MCF 10A (cell line): ENCODE measurements at regions not wholly inside any gene's neighbourhood (a gene's known extent, or its start where the extent isn't known, plus 50 kb on each side); places are given as distances from the start of the nearest gene placed in this dataset.

Experiments
- BruUV-seq: library from RNA; stranded (reverse); fragments of 400-500 nt; replicated peaks from 2 replicates; lab custom pipeline; 2021; lab: Mats Ljungman, UMichigan
- CTCF ChIA-PET: fragments of 300-600 bp; sonication (Branson Sonifier 250); formaldehyde crosslinking; extraction: SDS; loops from one replicate; lab custom pipeline; 2021; ENCODE audit warnings: antibody characterized with exemption, inconsistent platforms; lab: Yijun Ruan, JAX
- POLR2A ChIA-PET: fragments of 300-600, 350-650 bp; sonication (Branson Sonifier 250); formaldehyde crosslinking; extraction: SDS; loops from one replicate; lab custom pipeline; 2020; ENCODE audit warnings: antibody characterized with exemption, inconsistent platforms; lab: Yijun Ruan, JAX
- DNase-seq: peaks from one replicate; pipeline ENCODE4 v3.0.0-alpha.2; 2018; ENCODE audit not compliant: unreplicated experiment
- H3K27ac Mint-ChIP-seq: one replicate; pipeline ENCODE4 v1.8.0; 2022; ENCODE audit warnings: mild to moderate bottlenecking, low read depth, mixed read lengths; ENCODE audit not compliant: unreplicated experiment
- H3K27me3 Mint-ChIP-seq: one replicate; pipeline ENCODE4 v1.8.0; 2022; ENCODE audit warnings: mixed read lengths; ENCODE audit not compliant: insufficient read depth, unreplicated experiment
- H3K36me3 Mint-ChIP-seq: one replicate; pipeline ENCODE4 v1.8.0; 2022; ENCODE audit warnings: mild to moderate bottlenecking, moderate library complexity, mixed read lengths; ENCODE audit not compliant: insufficient read depth, unreplicated experiment
- H3K4me1 Mint-ChIP-seq: one replicate; pipeline ENCODE4 v1.8.0; 2022; ENCODE audit warnings: mixed read lengths; ENCODE audit not compliant: insufficient read depth, unreplicated experiment
- H3K4me3 Mint-ChIP-seq: one replicate; pipeline ENCODE4 v1.8.0; 2022; ENCODE audit warnings: mild to moderate bottlenecking, moderate library complexity, mixed read lengths; ENCODE audit not compliant: unreplicated experiment
- H3K9me3 Mint-ChIP-seq: one replicate; pipeline ENCODE4 v1.8.0; 2022; ENCODE audit warnings: mixed read lengths; ENCODE audit not compliant: unreplicated experiment
- intact Hi-C: fragments of 100-400 bp; cut with micrococcal nuclease; formaldehyde crosslinking; loops from 2 replicates; pipeline ENCODE4 v1.14.1; 2022
- TF ChIP-seq, protein P1 (sequence below): fragments of 200-600 bp; IDR thresholded peaks from one replicate; pipeline ENCODE4 v1.8.0; 2022; ENCODE audit warnings: antibody characterized with exemption, mild to moderate bottlenecking; ENCODE audit not compliant: unreplicated experiment

DNA sequence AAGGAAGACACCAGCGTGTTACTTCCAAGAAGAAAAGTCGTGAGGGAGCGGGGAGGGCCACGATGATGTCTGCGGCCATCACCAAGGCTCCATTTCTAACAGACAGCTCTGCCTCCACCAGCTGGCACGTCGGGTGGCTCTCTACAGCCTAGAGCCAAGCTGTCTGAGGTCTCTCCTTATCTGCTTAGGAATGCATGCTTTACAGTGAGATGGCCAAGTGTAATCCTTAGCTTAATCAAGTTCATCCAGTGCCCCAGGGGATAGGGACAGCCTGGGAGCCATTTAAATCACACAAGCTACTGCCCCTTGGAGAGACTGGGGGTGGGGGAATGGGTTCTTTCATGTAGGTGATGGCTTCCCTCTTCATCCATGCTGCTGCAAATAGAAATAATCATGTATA, 213.8 kb upstream of the CST7 start:
- no TSS peak for BruUV-seq
- intact Hi-C loops = no loop called here
- Mint-ChIP-seq H3K4me1 (no peaks in the 10 kb centered on the region), H3K36me3 (no peaks in the 10 kb centered on the region), H3K27ac (no peak overlapping the region), H3K4me3 (no peak overlapping the region), H3K27me3 (no peaks in the 10 kb centered on the region), H3K9me3 (no peaks in the 10 kb centered on the region)
- ChIA-PET CTCF (interaction anchor here (0.9 kb wide), 1 partner anchor 153 kb away, joined by 3 read pairs; no protein-coding TSS in a partner anchor), POLR2A (no interaction called here)
- TF ChIP-seq, protein P1, sequence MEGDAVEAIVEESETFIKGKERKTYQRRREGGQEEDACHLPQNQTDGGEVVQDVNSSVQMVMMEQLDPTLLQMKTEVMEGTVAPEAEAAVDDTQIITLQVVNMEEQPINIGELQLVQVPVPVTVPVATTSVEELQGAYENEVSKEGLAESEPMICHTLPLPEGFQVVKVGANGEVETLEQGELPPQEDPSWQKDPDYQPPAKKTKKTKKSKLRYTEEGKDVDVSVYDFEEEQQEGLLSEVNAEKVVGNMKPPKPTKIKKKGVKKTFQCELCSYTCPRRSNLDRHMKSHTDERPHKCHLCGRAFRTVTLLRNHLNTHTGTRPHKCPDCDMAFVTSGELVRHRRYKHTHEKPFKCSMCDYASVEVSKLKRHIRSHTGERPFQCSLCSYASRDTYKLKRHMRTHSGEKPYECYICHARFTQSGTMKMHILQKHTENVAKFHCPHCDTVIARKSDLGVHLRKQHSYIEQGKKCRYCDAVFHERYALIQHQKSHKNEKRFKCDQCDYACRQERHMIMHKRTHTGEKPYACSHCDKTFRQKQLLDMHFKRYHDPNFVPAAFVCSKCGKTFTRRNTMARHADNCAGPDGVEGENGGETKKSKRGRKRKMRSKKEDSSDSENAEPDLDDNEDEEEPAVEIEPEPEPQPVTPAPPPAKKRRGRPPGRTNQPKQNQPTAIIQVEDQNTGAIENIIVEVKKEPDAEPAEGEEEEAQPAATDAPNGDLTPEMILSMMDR = no peak
- DNase-seq = no peak

DNA sequence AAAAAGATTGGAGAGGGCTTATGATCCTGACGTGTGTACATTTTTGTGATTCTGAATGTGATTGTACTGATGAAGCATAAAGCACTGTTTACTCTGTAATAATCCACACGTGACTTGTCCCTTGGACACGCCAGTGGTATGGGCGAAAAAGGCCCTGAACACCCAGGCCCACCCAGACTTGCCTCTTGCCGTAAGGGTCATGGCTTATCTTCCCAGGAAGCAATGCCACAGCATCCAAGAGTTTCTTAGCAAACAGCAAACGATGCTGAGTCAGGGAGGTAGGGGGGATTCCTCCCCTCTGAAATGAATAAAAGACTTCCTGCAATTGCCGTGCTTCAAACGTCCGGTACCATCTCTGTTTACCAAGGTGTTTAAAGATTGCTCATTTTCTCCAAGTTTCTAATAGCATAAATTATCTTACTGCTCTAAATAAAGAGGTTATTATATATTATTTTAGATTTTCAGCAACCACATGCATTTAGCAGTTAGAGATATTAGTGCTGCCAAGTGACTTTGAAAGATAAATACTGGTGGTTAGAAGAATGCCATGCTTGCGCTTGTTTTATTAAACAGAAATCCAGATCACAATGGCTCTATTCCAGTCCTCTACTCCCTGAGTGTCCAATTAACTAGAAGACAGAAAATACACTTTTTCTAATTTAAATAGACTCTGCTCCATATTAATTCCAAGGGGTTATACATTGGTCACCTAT, 212.8 kb upstream of the CST7 start:
- ChIA-PET POLR2A (no interaction called here), CTCF (no interaction called here)
- H3K27ac Mint-ChIP-seq = no peak overlapping the region
- TF ChIP-seq, protein P1 = no peak
- BruUV-seq = no TSS peak
- H3K9me3 Mint-ChIP-seq = no peaks in the 10 kb centered on the region
- no peaks in the 10 kb centered on the region for H3K4me1 Mint-ChIP-seq
- DNase-seq = no peak
- H3K36me3 Mint-ChIP-seq = no peaks in the 10 kb centered on the region
- no peak overlapping the region for H3K4me3 Mint-ChIP-seq
- intact Hi-C loops = no loop called here
- no peaks in the 10 kb centered on the region for H3K27me3 Mint-ChIP-seq

DNA sequence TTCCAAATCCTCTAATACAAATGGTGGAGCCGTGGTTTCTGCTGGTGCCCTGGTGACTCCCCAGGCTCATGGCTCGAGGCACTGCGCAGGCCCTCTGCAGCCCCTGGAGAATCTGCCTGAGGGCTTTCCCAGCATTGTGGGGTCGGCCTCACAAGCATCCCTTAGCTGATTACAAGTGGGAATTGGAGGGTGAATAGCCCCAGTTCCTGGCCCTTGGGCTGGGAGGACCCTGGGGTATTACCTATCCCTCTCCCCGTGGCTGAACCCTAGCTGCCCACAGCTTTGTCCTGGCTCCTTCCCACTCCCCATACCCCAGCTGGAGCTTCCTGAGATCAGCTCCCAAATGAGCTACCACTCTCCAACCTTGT, 212.2 kb upstream of the CST7 start:
- BruUV-seq = no TSS peak
- CTCF ChIA-PET = no interaction called here
- intact Hi-C loops = no loop called here

DNA sequence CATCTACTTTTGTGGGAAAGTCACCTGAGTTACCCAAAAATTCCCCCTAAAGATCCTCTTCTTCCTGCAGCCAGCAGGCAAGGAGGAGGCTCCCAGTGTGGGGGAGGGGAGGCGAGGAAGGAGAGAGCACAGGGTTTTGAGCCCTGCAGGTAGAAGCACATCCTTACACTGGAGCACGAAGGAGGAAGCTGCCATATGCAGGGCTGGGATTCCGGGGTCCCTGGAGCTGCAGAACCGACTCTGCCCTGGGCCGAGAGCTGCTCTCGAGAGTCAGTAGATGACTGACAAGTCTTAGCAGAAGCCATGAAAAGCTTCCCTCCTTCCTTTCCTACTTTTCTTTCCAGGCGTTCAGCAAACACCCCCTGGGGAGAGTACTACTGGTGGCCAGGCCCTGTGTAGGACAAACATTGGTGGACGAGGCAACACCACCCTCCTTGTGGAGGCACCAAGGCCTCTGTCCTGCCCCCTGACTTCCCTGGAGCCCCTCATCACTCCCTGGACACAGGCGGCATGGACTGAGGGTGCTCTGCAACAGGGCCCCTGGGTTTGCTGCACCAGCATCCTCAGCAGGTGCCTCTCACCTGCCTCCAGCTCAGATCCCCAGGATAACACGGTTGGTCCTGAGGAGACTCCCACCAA, 211.7 kb upstream of the CST7 start:
- no peaks in the 10 kb centered on the region for H3K9me3 Mint-ChIP-seq
- H3K36me3 Mint-ChIP-seq = no peaks in the 10 kb centered on the region
- no peak for DNase-seq
- H3K27ac Mint-ChIP-seq = no peak overlapping the region
- BruUV-seq = no TSS peak
- POLR2A ChIA-PET = no interaction called here
- intact Hi-C loops = no loop called here
- TF ChIP-seq, protein P1 = no peak
- H3K4me3 Mint-ChIP-seq = no peak overlapping the region
- CTCF ChIA-PET = no interaction called here
- no peaks in the 10 kb centered on the region for H3K27me3 Mint-ChIP-seq
- H3K4me1 Mint-ChIP-seq = no peaks in the 10 kb centered on the region

More for the DNA sequence above, 212.2 kb upstream of the CST7 start:
- no peak overlapping the region for H3K27ac Mint-ChIP-seq
- DNase-seq = no peak
- H3K4me1 Mint-ChIP-seq = no peaks in the 10 kb centered on the region
- H3K9me3 Mint-ChIP-seq = no peaks in the 10 kb centered on the region
- POLR2A ChIA-PET = no interaction called here
- H3K4me3 Mint-ChIP-seq = no peak overlapping the region
- TF ChIP-seq, protein P1 = no peak
- H3K27me3 Mint-ChIP-seq = no peaks in the 10 kb centered on the region
- no peaks in the 10 kb centered on the region for H3K36me3 Mint-ChIP-seq
